ENCODE measurements at regions not wholly inside any gene's neighbourhood (a gene's known extent, or its start where the extent isn't known, plus 50 kb on each side); places are given as distances from the start of the nearest gene placed in this dataset.

DNA sequence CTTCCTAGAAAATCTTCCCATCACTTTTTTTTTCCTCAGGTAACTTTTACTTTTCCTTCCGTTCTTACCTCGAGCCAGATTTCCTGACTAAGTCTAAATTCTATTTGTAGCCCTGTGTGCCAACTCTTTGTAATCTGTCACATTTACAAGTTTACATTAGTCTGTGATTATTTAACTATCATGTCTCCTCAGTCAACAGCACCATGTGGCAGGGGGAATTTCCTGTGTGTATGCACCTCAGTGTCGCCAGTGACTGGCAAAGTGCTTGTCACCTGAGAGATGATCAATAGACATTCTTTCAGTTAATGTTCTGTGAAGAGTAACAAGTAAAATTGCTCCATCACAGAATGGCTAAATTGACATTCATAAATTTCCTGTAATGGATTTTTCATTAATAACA is 468.5 kb downstream of the PDGFC start:
- H3K4me1 ChIP-seq (ENCODE audit: control insufficient read depth, insufficient read depth, low read length): peaks cover 2% of the 10 kb centered on the region; the same call in 1 of the 2 replicates
- no peak overlapping the region for H3K4me3 ChIP-seq (ENCODE audit: low read length)
- H3K36me3 ChIP-seq (ENCODE audit: control insufficient read depth, insufficient read depth, low read length): no peaks in the 10 kb centered on the region
- H3K27me3 ChIP-seq (ENCODE audit: control insufficient read depth, insufficient read depth, low read length): no peaks in the 10 kb centered on the region
- no CpG with 5 or more reads among the region's 3 CpGs for WGBS (ENCODE audit: insufficient coverage, insufficient read length)
- no peaks in the 10 kb centered on the region for H3K9me3 ChIP-seq (ENCODE audit: control insufficient read depth, insufficient read depth, low read length)
- no peak overlapping the region for H3K27ac ChIP-seq (ENCODE audit: low read length)
- DNase-seq (ENCODE audit: low read depth, low spot score): no peak

DNA sequence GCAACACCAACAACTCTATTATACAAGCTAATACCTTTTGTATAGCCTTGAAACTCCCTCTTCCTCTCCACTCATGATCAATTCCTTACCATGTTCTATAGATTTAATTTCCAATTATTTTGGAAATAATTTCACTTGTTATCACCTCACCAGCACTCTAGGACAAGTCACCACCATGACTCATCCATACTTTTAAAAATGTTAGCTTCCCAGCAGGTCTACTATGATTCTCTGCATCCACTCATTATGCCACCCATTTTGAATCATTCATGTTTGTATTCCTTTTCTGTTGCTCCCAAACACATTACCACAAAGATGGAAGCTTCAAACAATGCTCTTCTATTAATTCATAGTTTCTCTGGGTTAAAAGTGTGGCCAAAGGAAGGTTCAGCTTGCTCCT is 469.6 kb downstream of the PDGFC start:
- H3K27ac ChIP-seq (ENCODE audit: low read length): no peak overlapping the region
- no peak overlapping the region for H3K4me3 ChIP-seq (ENCODE audit: low read length)
- no peaks in the 10 kb centered on the region for H3K27me3 ChIP-seq (ENCODE audit: control insufficient read depth, insufficient read depth, low read length)
- H3K4me1 ChIP-seq (ENCODE audit: control insufficient read depth, insufficient read depth, low read length): peaks cover 2% of the 10 kb centered on the region; the same call in 1 of the 2 replicates
- no peaks in the 10 kb centered on the region for H3K9me3 ChIP-seq (ENCODE audit: control insufficient read depth, insufficient read depth, low read length)
- no peak for DNase-seq (ENCODE audit: low read depth, low spot score)
- no peaks in the 10 kb centered on the region for H3K36me3 ChIP-seq (ENCODE audit: control insufficient read depth, insufficient read depth, low read length)

DNA sequence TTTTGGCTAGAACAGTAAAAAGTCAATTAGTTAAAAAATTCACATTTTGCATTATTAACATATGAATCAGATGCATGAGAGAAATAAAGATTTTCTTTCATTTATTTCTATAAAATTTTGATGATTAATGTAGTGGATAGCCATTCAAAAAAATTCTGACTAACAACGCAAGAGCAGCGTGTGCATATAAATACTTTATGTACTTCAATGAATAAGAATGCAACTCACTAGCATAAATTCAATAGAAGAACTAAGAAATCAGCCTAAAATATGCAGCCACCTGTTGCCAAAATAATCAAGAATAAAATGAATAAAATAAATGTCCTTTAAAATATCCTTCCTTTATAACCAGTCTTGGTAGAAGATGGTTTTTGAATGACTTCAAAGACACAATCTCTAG is 471.9 kb downstream of the PDGFC start:
- Histone ChIP-seq H3K9me3 (ENCODE audit: control insufficient read depth, insufficient read depth, low read length) (no peaks in the 10 kb centered on the region), H3K27me3 (ENCODE audit: control insufficient read depth, insufficient read depth, low read length) (no peaks in the 10 kb centered on the region), H3K27ac (ENCODE audit: low read length) (no peak overlapping the region), H3K4me1 (ENCODE audit: control insufficient read depth, insufficient read depth, low read length) (peaks cover 2% of the 10 kb centered on the region; the same call in 1 of the 2 replicates), H3K36me3 (ENCODE audit: control insufficient read depth, insufficient read depth, low read length) (no peaks in the 10 kb centered on the region), H3K4me3 (ENCODE audit: low read length) (no peak overlapping the region)
- no CpG with 5 or more reads among the region's 2 CpGs for WGBS (ENCODE audit: insufficient coverage, insufficient read length)
- no peak for DNase-seq (ENCODE audit: low read depth, low spot score)

DNA sequence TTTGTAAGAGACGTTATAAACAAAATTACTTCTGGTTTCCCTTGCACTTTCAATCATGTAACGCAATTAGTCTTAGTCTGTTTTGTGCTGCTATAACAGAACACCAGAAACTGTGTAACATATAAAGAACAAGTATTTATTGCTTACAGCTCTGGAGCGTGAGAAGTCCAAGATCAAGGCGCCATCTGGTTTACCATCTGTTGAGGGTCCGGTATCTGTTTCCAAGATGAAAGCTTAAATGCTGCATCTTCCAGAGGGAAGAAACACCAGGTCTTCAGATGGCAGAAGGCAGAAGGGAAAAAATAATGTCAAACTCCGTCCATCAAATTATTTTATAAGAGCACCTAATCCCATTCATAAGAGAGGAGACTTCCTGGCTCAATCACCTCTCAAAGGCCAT is 474.1 kb downstream of the PDGFC start:
- Histone ChIP-seq H3K4me3 (ENCODE audit: low read length) (no peak overlapping the region), H3K27ac (ENCODE audit: low read length) (no peak overlapping the region), H3K36me3 (ENCODE audit: control insufficient read depth, insufficient read depth, low read length) (no peaks in the 10 kb centered on the region), H3K9me3 (ENCODE audit: control insufficient read depth, insufficient read depth, low read length) (no peaks in the 10 kb centered on the region), H3K4me1 (ENCODE audit: control insufficient read depth, insufficient read depth, low read length) (peaks cover 2% of the 10 kb centered on the region; the same call in 1 of the 2 replicates), H3K27me3 (ENCODE audit: control insufficient read depth, insufficient read depth, low read length) (no peaks in the 10 kb centered on the region)
- no CpG with 5 or more reads among the region's 6 CpGs for WGBS (ENCODE audit: insufficient coverage, insufficient read length)
- no peak for DNase-seq (ENCODE audit: low read depth, low spot score)

DNA sequence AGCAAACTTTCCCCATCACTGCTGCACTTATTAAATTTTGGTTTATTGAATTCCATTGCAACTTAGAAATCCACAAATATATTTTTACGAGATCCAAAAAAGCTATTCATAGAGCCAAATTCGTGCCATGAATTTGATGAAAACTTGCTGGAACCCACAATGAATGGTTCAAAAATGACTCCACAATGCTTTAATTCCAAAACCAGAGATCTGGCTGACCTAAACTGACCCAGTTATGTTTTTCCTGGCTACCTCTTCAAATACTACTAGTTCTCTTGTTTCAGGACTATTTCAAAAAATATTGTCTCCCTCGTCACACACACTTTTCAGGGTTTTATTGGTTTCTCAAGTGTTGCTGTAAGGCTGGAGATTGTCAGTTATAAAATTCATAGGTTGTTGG is 474.8 kb downstream of the PDGFC start:
- DNase-seq (ENCODE audit: low read depth, low spot score): no peak
- no CpG with 5 or more reads among the region's 3 CpGs for WGBS (ENCODE audit: insufficient coverage, insufficient read length)
- peaks cover 2% of the 10 kb centered on the region; the same call in 1 of the 2 replicates for H3K4me1 ChIP-seq (ENCODE audit: control insufficient read depth, insufficient read depth, low read length)
- no peak overlapping the region for H3K4me3 ChIP-seq (ENCODE audit: low read length)
- no peaks in the 10 kb centered on the region for H3K27me3 ChIP-seq (ENCODE audit: control insufficient read depth, insufficient read depth, low read length)
- H3K9me3 ChIP-seq (ENCODE audit: control insufficient read depth, insufficient read depth, low read length): no peaks in the 10 kb centered on the region
- H3K36me3 ChIP-seq (ENCODE audit: control insufficient read depth, insufficient read depth, low read length): no peaks in the 10 kb centered on the region
- no peak overlapping the region for H3K27ac ChIP-seq (ENCODE audit: low read length)

DNA sequence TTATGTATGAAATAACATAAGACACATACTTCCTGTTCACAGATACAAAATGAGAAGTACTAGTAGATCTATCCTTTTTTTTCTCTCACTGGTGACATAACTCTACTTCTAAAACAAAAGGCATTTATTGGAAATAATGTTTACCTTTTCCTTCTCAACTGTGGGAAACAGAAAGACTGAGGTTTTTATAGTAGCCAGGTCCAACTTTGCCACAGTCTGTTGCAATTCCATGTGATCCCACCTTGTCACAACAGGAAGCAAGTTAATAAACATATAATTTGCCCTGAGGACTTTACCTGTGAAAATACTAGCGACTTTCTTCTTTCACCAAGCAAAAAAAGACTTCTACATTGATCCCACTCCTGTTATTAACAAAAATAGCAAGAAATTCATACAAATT is 475.8 kb downstream of the PDGFC start:
- DNase-seq (ENCODE audit: low read depth, low spot score): no peak
- Histone ChIP-seq H3K4me3 (ENCODE audit: low read length) (no peak overlapping the region), H3K4me1 (ENCODE audit: control insufficient read depth, insufficient read depth, low read length) (peaks cover 2% of the 10 kb centered on the region; the same call in 1 of the 2 replicates), H3K27ac (ENCODE audit: low read length) (no peak overlapping the region), H3K9me3 (ENCODE audit: control insufficient read depth, insufficient read depth, low read length) (no peaks in the 10 kb centered on the region), H3K36me3 (ENCODE audit: control insufficient read depth, insufficient read depth, low read length) (no peaks in the 10 kb centered on the region), H3K27me3 (ENCODE audit: control insufficient read depth, insufficient read depth, low read length) (no peaks in the 10 kb centered on the region)
- WGBS (ENCODE audit: insufficient coverage, insufficient read length): no CpG with 5 or more reads among the region's 1 CpG

DNA sequence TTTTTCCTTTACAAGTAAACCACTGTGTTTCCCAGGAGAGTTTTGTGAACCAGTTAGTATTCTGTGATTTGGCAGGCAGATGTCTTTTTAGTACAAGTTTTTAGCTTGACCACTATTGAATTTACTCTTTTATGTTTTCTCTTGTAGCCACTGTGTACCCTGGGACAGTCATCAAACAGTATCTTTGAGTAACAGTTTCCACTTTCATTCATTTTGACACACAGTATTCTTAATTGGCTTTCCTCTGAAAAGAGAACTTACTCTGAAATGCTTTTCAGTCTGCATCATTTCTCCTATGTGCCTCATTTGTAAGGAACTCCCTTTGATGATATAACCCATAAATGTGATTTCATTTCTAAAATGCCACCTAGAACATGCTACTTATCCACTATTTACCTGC is 476.5 kb downstream of the PDGFC start:
- DNase-seq (ENCODE audit: low read depth, low spot score): no peak
- Histone ChIP-seq H3K27ac (ENCODE audit: low read length) (no peak overlapping the region), H3K4me3 (ENCODE audit: low read length) (no peak overlapping the region), H3K36me3 (ENCODE audit: control insufficient read depth, insufficient read depth, low read length) (no peaks in the 10 kb centered on the region), H3K9me3 (ENCODE audit: control insufficient read depth, insufficient read depth, low read length) (no peaks in the 10 kb centered on the region), H3K27me3 (ENCODE audit: control insufficient read depth, insufficient read depth, low read length) (no peaks in the 10 kb centered on the region), H3K4me1 (ENCODE audit: control insufficient read depth, insufficient read depth, low read length) (no peaks in the 10 kb centered on the region; the same call in 1 of the 2 replicates)

DNA sequence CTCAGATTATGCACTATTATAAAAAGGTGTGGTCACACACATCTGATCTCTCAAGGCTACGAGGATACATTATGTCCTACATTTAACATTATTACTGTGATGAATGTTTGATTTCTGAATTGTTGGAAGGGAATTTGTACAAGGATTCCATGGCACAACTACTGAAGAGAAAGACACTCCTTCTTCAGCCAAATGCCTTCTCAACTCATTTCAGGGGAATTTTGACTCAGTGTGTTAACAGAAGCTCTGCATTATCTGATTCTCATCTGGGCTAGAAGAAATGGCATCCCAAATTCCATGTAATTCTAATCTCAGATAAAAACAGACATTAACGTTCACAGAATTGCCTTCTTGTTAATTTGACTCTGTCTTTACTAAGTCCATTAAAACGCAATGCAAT is 477.7 kb downstream of the PDGFC start:
- WGBS (ENCODE audit: insufficient coverage, insufficient read length): no CpG with 5 or more reads among the region's 3 CpGs
- no peak overlapping the region for H3K27ac ChIP-seq (ENCODE audit: low read length)
- no peaks in the 10 kb centered on the region for H3K4me1 ChIP-seq (ENCODE audit: control insufficient read depth, insufficient read depth, low read length)
- no peak overlapping the region for H3K4me3 ChIP-seq (ENCODE audit: low read length)
- no peaks in the 10 kb centered on the region for H3K9me3 ChIP-seq (ENCODE audit: control insufficient read depth, insufficient read depth, low read length)
- no peaks in the 10 kb centered on the region for H3K27me3 ChIP-seq (ENCODE audit: control insufficient read depth, insufficient read depth, low read length)
- no peaks in the 10 kb centered on the region for H3K36me3 ChIP-seq (ENCODE audit: control insufficient read depth, insufficient read depth, low read length)
- DNase-seq (ENCODE audit: low read depth, low spot score): no peak

DNA sequence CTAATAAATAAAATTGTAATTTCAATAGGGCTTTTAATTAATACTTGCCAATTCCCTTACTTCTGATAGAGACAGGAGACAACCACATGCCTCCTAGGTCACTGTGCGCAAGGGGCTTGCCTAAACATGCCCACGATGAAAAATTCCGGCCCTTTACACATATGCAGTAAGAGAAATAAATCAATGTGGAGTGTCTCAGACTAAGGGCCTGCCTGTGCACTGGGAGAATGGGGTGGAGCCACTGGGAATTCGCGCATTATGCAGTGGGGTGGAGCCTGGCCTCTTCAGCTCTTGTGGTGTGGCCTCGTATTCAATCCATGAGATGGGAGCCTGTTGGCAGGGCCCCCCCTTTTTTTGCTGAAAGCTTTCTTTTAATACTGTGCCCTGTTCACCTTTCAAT is 484.5 kb downstream of the PDGFC start:
- Histone ChIP-seq H3K27ac (ENCODE audit: low read length) (no peak overlapping the region), H3K9me3 (ENCODE audit: control insufficient read depth, insufficient read depth, low read length) (no peaks in the 10 kb centered on the region), H3K27me3 (ENCODE audit: control insufficient read depth, insufficient read depth, low read length) (no peaks in the 10 kb centered on the region), H3K36me3 (ENCODE audit: control insufficient read depth, insufficient read depth, low read length) (no peaks in the 10 kb centered on the region), H3K4me1 (ENCODE audit: control insufficient read depth, insufficient read depth, low read length) (no peaks in the 10 kb centered on the region), H3K4me3 (ENCODE audit: low read length) (no peak overlapping the region)
- no peak for DNase-seq (ENCODE audit: low read depth, low spot score)
- no CpG with 5 or more reads among the region's 6 CpGs for WGBS (ENCODE audit: insufficient coverage, insufficient read length)

DNA sequence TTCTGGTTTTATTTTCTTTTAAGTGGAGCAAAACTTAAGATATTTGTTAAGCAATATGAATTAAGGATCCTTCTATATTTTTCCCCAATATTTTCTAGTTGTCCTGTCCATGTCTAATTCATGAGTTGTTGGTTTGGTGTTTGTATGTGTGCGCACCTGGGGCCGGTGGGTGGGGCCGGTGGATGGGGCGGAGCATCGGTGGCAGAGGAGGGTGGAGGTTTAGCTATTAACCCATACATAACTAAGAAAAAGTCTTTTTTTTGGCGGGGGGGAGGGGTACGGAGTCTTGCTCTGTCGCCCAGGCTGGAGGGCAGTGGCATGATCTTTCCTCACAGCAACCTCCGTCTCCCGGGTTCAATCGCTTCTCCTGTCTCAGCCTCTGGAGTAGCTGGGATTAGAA is 489.8 kb downstream of the PDGFC start:
- no peaks in the 10 kb centered on the region for H3K27me3 ChIP-seq (ENCODE audit: control insufficient read depth, insufficient read depth, low read length)
- no CpG with 5 or more reads among the region's 11 CpGs for WGBS (ENCODE audit: insufficient coverage, insufficient read length)
- H3K36me3 ChIP-seq (ENCODE audit: control insufficient read depth, insufficient read depth, low read length): no peaks in the 10 kb centered on the region
- H3K4me3 ChIP-seq (ENCODE audit: low read length): no peak overlapping the region
- H3K4me1 ChIP-seq (ENCODE audit: control insufficient read depth, insufficient read depth, low read length): no peaks in the 10 kb centered on the region
- H3K9me3 ChIP-seq (ENCODE audit: control insufficient read depth, insufficient read depth, low read length): no peaks in the 10 kb centered on the region
- no peak overlapping the region for H3K27ac ChIP-seq (ENCODE audit: low read length)
- no peak for DNase-seq (ENCODE audit: low read depth, low spot score)

DNA sequence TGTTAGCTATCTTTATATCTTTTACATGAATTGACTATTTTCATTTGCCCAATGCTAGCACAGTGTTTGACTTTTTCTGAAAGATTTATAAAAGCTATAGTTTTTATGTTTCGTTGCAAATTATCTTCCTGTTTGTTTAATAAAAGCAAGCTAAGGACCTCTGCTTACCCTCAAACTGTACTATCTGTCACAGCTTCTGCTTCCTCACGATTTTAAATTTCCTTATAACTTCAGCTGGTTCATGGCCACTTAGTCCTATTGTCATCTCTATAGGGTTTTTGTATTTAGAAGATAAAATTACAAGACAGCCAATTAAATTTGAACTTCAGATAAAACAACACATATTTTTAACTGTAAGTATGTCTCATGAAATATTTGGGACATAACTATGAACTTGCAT is 494.0 kb downstream of the PDGFC start:
- Histone ChIP-seq H3K27ac (ENCODE audit: low read length) (no peak overlapping the region), H3K36me3 (ENCODE audit: control insufficient read depth, insufficient read depth, low read length) (no peaks in the 10 kb centered on the region), H3K4me1 (ENCODE audit: control insufficient read depth, insufficient read depth, low read length) (no peaks in the 10 kb centered on the region), H3K27me3 (ENCODE audit: control insufficient read depth, insufficient read depth, low read length) (no peaks in the 10 kb centered on the region), H3K9me3 (ENCODE audit: control insufficient read depth, insufficient read depth, low read length) (no peaks in the 10 kb centered on the region), H3K4me3 (ENCODE audit: low read length) (no peak overlapping the region)
- DNase-seq (ENCODE audit: low read depth, low spot score): no peak
- WGBS (ENCODE audit: insufficient coverage, insufficient read length): no CpG with 5 or more reads among the region's 2 CpGs

Data from iPS DF 6.9 (cell line).